ENCODE measurements at regions not wholly inside any gene's neighbourhood (a gene's known extent, or its start where the extent isn't known, plus 50 kb on each side); places are given as distances from the start of the nearest gene placed in this dataset.

DNA sequence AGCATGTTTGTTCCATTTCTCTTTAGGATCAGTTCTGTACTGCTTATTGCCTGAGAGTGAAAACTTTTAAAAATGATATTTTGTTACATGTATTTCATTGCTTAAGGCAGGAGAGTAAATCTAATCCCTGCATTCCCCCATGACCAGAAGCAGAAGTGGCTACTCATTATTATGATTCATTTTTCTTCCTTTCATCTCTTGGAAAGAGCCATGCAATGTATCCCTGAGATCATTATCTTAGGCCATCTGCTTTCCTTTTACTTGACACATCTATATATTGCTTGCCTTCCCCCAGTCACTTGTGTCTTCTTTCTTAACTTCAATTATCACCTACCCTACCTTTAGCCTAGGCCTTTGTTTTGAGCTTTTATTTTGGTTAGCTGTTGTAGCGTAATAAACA lies 430.4 kb upstream of the CHRM3 start:
- TF ChIP-seq, protein P1, sequence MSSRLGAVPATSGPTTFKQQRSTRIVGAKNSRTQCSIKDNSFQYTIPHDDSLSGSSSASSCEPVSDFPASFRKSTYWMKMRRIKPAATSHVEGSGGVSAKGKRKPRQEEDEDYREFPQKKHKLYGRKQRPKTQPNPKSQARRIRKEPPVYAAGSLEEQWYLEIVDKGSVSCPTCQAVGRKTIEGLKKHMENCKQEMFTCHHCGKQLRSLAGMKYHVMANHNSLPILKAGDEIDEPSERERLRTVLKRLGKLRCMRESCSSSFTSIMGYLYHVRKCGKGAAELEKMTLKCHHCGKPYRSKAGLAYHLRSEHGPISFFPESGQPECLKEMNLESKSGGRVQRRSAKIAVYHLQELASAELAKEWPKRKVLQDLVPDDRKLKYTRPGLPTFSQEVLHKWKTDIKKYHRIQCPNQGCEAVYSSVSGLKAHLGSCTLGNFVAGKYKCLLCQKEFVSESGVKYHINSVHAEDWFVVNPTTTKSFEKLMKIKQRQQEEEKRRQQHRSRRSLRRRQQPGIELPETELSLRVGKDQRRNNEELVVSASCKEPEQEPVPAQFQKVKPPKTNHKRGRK (tag; IDR thresholded peaks at IDR 0.05), result no peak
- TF ChIP-seq KLF1 (tag; IDR thresholded peaks at IDR 0.05), result no peak
- TF ChIP-seq MTA1 (IDR thresholded peaks at IDR 0.05; ENCODE audit: borderline replicate concordance), result no peak
- TF ChIP-seq HCFC1 (IDR thresholded peaks at IDR 0.05; ENCODE audit: low read depth, low read length), result no peak
- TF ChIP-seq EWSR1 (IDR thresholded peaks at IDR 0.05; ENCODE audit: borderline replicate concordance, low read depth, partially characterized antibody), result no peak
- no peak for TF ChIP-seq COPS2 (conservative IDR thresholded peaks at IDR 0.05)
- TF ChIP-seq, protein P2, sequence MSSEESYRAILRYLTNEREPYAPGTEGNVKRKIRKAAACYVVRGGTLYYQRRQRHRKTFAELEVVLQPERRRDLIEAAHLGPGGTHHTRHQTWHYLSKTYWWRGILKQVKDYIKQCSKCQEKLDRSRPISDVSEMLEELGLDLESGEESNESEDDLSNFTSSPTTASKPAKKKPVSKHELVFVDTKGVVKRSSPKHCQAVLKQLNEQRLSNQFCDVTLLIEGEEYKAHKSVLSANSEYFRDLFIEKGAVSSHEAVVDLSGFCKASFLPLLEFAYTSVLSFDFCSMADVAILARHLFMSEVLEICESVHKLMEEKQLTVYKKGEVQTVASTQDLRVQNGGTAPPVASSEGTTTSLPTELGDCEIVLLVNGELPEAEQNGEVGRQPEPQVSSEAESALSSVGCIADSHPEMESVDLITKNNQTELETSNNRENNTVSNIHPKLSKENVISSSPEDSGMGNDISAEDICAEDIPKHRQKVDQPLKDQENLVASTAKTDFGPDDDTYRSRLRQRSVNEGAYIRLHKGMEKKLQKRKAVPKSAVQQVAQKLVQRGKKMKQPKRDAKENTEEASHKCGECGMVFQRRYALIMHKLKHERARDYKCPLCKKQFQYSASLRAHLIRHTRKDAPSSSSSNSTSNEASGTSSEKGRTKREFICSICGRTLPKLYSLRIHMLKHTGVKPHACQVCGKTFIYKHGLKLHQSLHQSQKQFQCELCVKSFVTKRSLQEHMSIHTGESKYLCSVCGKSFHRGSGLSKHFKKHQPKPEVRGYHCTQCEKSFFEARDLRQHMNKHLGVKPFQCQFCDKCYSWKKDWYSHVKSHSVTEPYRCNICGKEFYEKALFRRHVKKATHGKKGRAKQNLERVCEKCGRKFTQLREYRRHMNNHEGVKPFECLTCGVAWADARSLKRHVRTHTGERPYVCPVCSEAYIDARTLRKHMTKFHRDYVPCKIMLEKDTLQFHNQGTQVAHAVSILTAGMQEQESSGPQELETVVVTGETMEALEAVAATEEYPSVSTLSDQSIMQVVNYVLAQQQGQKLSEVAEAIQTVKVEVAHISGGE (CRISPR knock-in tag; IDR thresholded peaks at IDR 0.05), result no peak
- no peak for TF ChIP-seq GATA2 (CRISPR knock-in tag; IDR thresholded peaks at IDR 0.05)
- TF ChIP-seq ZFP30 (CRISPR knock-in tag; IDR thresholded peaks at IDR 0.05; ENCODE audit: borderline replicate concordance), result no peak
- TF ChIP-seq JUN (IDR thresholded peaks at IDR 0.05; ENCODE audit: borderline replicate concordance, low read depth, low read length), result no peak
- TF ChIP-seq JUN (CRISPR knock-in tag; IDR thresholded peaks at IDR 0.05; ENCODE audit: borderline replicate concordance), result no peak

Measured in K562 (cell line).